OCI-LY3 (cell line): ENCODE measurements at regions not wholly inside any gene's neighbourhood (a gene's known extent, or its start where the extent isn't known, plus 50 kb on each side); places are given as distances from the start of the nearest gene placed in this dataset.

Source experiments
- H2AFZ ChIP-seq: fragments of 200-600, 300-600 bp; shearing (Covaris generic); 2 replicates; pipeline ENCODE4 v1.6.0; 2014; ENCODE audit warnings: antibody characterized with exemption, low read depth, low read length
- H3K27ac ChIP-seq: fragments of 200-600, 300-600 bp; sonication (generic); 2 replicates; pipeline ENCODE4 v1.5.1; 2014; ENCODE audit warnings: mild to moderate bottlenecking, low read length, moderate library complexity, mixed read lengths
- H3K27me3 ChIP-seq: fragments of 200-600, 300-600 bp; sonication (generic); 2 replicates; pipeline ENCODE4 v1.6.1; 2014; ENCODE audit warnings: low read depth, low read length, mixed read lengths
- H3K36me3 ChIP-seq: fragments of 200-600, 300-600 bp; sonication (generic); replicated peaks from 2 replicates; pipeline ENCODE3; 2014; ENCODE audit warnings: low read depth, low read length, mixed read lengths
- H3K4me1 ChIP-seq: fragments of 300-600, 200-600 bp; sonication (generic); 2 replicates; pipeline ENCODE4 v1.6.1; 2014; ENCODE audit warnings: low read length, mixed read lengths
- H3K4me2 ChIP-seq: fragments of 200-600, 300-600 bp; sonication (generic); 2 replicates; pipeline ENCODE4 v1.6.1; 2014; ENCODE audit warnings: low read length, mixed read lengths
- H3K4me3 ChIP-seq: fragments of 300-600, 200-600 bp; sonication (generic); 2 replicates; pipeline ENCODE4 v1.5.1; 2014; ENCODE audit warnings: antibody characterized with exemption, mild to moderate bottlenecking, low read length, moderate library complexity
- H3K79me2 ChIP-seq: fragments of 300-600, 200-600 bp; shearing (Covaris generic); 2 replicates; pipeline ENCODE4 v1.6.1; 2014; ENCODE audit warnings: mild to moderate bottlenecking, low read length, mixed read lengths
- H3K9ac ChIP-seq: fragments of 300-600, 200-600 bp; shearing (Covaris generic); 2 replicates; pipeline ENCODE4 v1.6.0; 2014; ENCODE audit warnings: mild to moderate bottlenecking, low read length, moderate library complexity
- H3K9me3 ChIP-seq: fragments of 200-600, 300-600 bp; shearing (Covaris generic); 2 replicates; pipeline ENCODE4 v1.6.1; 2014; ENCODE audit warnings: low read length, mixed read lengths; ENCODE audit not compliant: insufficient read depth
- H4K20me1 ChIP-seq: fragments of 200-600, 300-600 bp; sonication (generic); 2 replicates; pipeline ENCODE4 v1.6.1; 2016; ENCODE audit warnings: low read length, mixed read lengths; ENCODE audit not compliant: insufficient read depth
- EZH2phosphoT487 ChIP-seq: fragments of 200-600 bp; shearing (Covaris generic); IDR thresholded peaks from 2 replicates; pipeline ENCODE4 v1.6.1; 2018; ENCODE audit warnings: antibody characterized with exemption, mixed run types, low read depth
- TF ChIP-seq, protein P1 (sequence below): fragments of 200-600, 300-600 bp; sonication (generic); IDR thresholded peaks from 2 replicates; pipeline ENCODE4 v1.5.1; 2014; ENCODE audit warnings: antibody characterized with exemption, low read length, low read depth

GRCh38 chr14:61959348-61959747, 197.1 kb downstream of the SNAPC1 start:
- H2AFZ ChIP-seq: no peak overlapping the region
- H3K79me2 ChIP-seq: no peaks in the 10 kb centered on the region
- H3K27ac ChIP-seq: no peak overlapping the region
- no peak for TF ChIP-seq EZH2phosphoT487
- TF ChIP-seq, protein P1, sequence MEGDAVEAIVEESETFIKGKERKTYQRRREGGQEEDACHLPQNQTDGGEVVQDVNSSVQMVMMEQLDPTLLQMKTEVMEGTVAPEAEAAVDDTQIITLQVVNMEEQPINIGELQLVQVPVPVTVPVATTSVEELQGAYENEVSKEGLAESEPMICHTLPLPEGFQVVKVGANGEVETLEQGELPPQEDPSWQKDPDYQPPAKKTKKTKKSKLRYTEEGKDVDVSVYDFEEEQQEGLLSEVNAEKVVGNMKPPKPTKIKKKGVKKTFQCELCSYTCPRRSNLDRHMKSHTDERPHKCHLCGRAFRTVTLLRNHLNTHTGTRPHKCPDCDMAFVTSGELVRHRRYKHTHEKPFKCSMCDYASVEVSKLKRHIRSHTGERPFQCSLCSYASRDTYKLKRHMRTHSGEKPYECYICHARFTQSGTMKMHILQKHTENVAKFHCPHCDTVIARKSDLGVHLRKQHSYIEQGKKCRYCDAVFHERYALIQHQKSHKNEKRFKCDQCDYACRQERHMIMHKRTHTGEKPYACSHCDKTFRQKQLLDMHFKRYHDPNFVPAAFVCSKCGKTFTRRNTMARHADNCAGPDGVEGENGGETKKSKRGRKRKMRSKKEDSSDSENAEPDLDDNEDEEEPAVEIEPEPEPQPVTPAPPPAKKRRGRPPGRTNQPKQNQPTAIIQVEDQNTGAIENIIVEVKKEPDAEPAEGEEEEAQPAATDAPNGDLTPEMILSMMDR: no peak
- 0 out of 2 replicates have a peak, but pooled peaks cover 3% of the 10 kb centered on the region for H3K9me3 ChIP-seq
- no peaks in the 10 kb centered on the region for H3K27me3 ChIP-seq
- peaks cover 3% of the 10 kb centered on the region for H3K4me1 ChIP-seq
- no peaks in the 10 kb centered on the region for H4K20me1 ChIP-seq
- no peak overlapping the region for H3K9ac ChIP-seq
- no peak overlapping the region for H3K4me2 ChIP-seq
- H3K36me3 ChIP-seq: no peaks in the 10 kb centered on the region
- no peak overlapping the region for H3K4me3 ChIP-seq

- Histone ChIP-seq H3K9ac (no peak overlapping the region), H3K4me2 (no peak overlapping the region), H3K4me3 (no peak overlapping the region), H4K20me1 (no peaks in the 10 kb centered on the region), H3K4me1 (no peaks in the 10 kb centered on the region), H2AFZ (no peak overlapping the region), H3K9me3 (0 out of 2 replicates have a peak, but pooled peaks cover 2% of the 10 kb centered on the region), H3K36me3 (no peaks in the 10 kb centered on the region), H3K27ac (no peak overlapping the region), H3K79me2 (no peaks in the 10 kb centered on the region), H3K27me3 (no peaks in the 10 kb centered on the region)
- TF ChIP-seq, protein P1: no peak
- no peak for TF ChIP-seq EZH2phosphoT487
Measured at GRCh38 chr14:61961369-61961768, 199.1 kb downstream of the SNAPC1 start.

GRCh38 chr14:61963926-61964325, 201.7 kb downstream of the SNAPC1 start:
- H3K9me3 ChIP-seq: no peaks in the 10 kb centered on the region
- no peak overlapping the region for H2AFZ ChIP-seq
- no peak overlapping the region for H3K9ac ChIP-seq
- H3K36me3 ChIP-seq: no peaks in the 10 kb centered on the region
- H4K20me1 ChIP-seq: no peaks in the 10 kb centered on the region
- no peaks in the 10 kb centered on the region for H3K4me1 ChIP-seq
- H3K79me2 ChIP-seq: no peaks in the 10 kb centered on the region
- no peak overlapping the region for H3K27ac ChIP-seq
- no peak overlapping the region for H3K4me3 ChIP-seq
- TF ChIP-seq, protein P1: no peak
- no peak for TF ChIP-seq EZH2phosphoT487
- H3K27me3 ChIP-seq: no peaks in the 10 kb centered on the region
- H3K4me2 ChIP-seq: no peak overlapping the region

DNA sequence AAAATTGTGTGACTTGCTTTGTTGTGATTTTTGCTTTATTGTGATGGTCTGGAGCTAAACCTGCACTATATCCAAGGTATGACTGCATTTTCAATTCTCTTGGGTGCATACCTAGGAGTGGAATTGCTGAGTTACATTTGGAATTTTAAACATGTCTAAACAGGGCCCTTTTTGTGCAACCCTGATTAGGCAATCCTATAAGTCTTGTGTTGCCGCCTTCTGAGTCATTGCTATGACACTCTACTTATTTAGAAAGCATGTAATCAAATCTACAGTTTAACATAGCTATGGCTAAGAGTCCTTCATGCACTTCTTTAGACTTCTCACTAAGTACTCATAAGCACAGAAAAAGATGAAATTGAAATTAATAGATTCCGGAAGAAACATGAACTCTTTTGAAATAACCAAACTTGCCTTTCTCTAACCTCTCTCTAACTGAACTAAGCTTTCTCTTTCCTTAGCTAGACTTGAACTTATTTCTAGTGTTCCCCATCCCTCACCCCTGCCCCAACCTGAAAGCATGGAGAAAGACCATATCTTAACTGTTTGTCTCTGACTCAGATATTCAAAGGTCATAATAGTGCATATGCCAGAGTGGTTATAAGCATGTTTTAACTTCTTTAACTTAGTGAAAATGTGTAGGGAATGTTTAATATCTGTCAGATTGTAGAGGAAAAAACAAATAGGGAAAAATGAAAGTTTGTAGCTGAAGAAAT, 203.0 kb downstream of the SNAPC1 start:
- no peak for TF ChIP-seq EZH2phosphoT487
- TF ChIP-seq, protein P1: no peak
- Histone ChIP-seq H3K9me3 (no peaks in the 10 kb centered on the region), H2AFZ (no peak overlapping the region), H3K36me3 (no peaks in the 10 kb centered on the region), H3K9ac (no peak overlapping the region), H4K20me1 (no peaks in the 10 kb centered on the region), H3K27me3 (no peaks in the 10 kb centered on the region), H3K79me2 (no peaks in the 10 kb centered on the region), H3K27ac (no peak overlapping the region), H3K4me3 (no peak overlapping the region), H3K4me1 (no peaks in the 10 kb centered on the region), H3K4me2 (no peak overlapping the region)
